GM10248 (cell line): ENCODE measurements at regions not wholly inside any gene's neighbourhood (a gene's known extent, or its start where the extent isn't known, plus 50 kb on each side); places are given as distances from the start of the nearest gene placed in this dataset.

Experiments used
- CTCF ChIA-PET: fragments of 300-600 bp; sonication (Branson Sonifier 250); formaldehyde crosslinking; extraction: SDS; loops from one replicate; lab custom pipeline; 2021; ENCODE audit warnings: antibody characterized with exemption; lab: Yijun Ruan, JAX
- POLR2A ChIA-PET: fragments of 350-650 bp; sonication (Branson Sonifier 250); formaldehyde crosslinking; extraction: SDS; loops from one replicate; lab custom pipeline; 2020; ENCODE audit warnings: antibody characterized with exemption; lab: Yijun Ruan, JAX
- DNase-seq: peaks from one replicate; pipeline ENCODE4 v3.0.0; 2012; ENCODE audit errors: extremely low spot score
- TF ChIP-seq, protein P1 (sequence below): IDR thresholded peaks from 2 replicates; pipeline ENCODE4 v1.5.1; 2012; ENCODE audit warnings: mild to moderate bottlenecking, low read depth; ENCODE audit errors: extremely low read depth, missing control alignments, control extremely low read depth

GRCh38 chr1:79519084-79519760, 512.7 kb upstream of the ADGRL4 start:
- DNase-seq, result no peak
- ChIA-PET CTCF (interaction anchor here (0.7 kb wide), 1 partner anchor 9 kb away, joined by 3 read pairs; no protein-coding TSS in a partner anchor), POLR2A (no interaction called here)
- TF ChIP-seq, protein P1, sequence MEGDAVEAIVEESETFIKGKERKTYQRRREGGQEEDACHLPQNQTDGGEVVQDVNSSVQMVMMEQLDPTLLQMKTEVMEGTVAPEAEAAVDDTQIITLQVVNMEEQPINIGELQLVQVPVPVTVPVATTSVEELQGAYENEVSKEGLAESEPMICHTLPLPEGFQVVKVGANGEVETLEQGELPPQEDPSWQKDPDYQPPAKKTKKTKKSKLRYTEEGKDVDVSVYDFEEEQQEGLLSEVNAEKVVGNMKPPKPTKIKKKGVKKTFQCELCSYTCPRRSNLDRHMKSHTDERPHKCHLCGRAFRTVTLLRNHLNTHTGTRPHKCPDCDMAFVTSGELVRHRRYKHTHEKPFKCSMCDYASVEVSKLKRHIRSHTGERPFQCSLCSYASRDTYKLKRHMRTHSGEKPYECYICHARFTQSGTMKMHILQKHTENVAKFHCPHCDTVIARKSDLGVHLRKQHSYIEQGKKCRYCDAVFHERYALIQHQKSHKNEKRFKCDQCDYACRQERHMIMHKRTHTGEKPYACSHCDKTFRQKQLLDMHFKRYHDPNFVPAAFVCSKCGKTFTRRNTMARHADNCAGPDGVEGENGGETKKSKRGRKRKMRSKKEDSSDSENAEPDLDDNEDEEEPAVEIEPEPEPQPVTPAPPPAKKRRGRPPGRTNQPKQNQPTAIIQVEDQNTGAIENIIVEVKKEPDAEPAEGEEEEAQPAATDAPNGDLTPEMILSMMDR, result no peak

- CTCF ChIA-PET, result interaction anchor here (1.3 kb wide), 1 partner anchor 15 kb away, joined by 3 read pairs; no protein-coding TSS in a partner anchor
- POLR2A ChIA-PET, result no interaction called here
- no peak for DNase-seq
- TF ChIP-seq, protein P1, result no peak
Observed at GRCh38 chr1:79517470-79518224, 511.1 kb upstream of the ADGRL4 start.

DNA sequence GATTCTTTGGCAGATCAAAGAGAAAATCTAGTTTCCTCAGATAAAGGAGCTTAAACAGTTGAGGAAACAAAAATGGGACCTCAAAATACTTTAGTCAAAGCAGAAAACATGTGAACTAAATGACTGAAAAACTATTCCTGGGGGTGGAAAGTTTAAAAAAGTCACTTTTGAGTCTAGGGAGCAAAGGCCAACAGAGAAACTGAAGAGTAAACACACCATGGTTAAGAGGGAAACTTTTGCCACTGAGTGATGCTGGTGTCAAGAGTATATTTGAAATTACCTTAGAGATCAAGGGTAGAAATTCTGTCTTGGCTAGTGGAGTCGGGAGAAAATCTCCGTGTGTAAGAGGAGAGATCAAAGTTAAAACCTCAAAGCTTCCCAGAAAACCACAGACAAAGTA, 501.2 kb upstream of the ADGRL4 start:
- ChIA-PET CTCF (interaction anchor here (0.7 kb wide), 1 partner anchor 11 kb away, joined by 3 read pairs; no protein-coding TSS in a partner anchor), POLR2A (no interaction called here)
- TF ChIP-seq, protein P1, result no peak
- no peak for DNase-seq

DNA sequence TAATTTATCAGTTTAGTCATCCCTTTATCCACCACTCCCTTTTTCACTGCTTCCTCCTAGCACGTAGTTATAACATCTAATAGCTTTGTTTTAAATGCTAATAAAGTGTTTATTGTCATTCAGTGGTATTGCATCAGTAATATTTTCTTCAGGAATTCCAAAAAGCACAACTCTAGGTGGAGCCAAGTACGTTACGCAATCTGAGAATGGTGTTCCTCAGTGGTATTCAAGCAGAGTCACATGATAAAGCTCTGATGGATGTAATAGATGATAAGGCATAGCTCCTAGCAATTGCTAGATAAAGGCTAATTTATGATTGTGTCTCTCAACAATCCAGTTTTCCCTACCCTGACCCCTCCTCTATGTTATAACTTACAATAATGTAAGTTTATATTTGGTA, 494.6 kb upstream of the ADGRL4 start:
- DNase-seq, result no peak
- ChIA-PET CTCF (no interaction called here), POLR2A (no interaction called here)
- TF ChIP-seq, protein P1, result no peak

GRCh38 chr1:79499541-79499940, 493.0 kb upstream of the ADGRL4 start:
- TF ChIP-seq, protein P1, result no peak
- POLR2A ChIA-PET, result no interaction called here
- no peak for DNase-seq
- CTCF ChIA-PET, result no interaction called here

- CTCF ChIA-PET, result interaction anchor here (0.8 to 1.6 kb wide), 6 partner anchors 8 to 56 kb away, joined by 3 to 13 read pairs (median 5); no protein-coding TSS in a partner anchor
- TF ChIP-seq, protein P1, result peak; percentile 81
- POLR2A ChIA-PET, result no interaction called here
- peak; percentile 24 for DNase-seq
Observed at GRCh38 chr1:79497193-79497773, 490.8 kb upstream of the ADGRL4 start.
